ENCODE measurements at regions not wholly inside any gene's neighbourhood (a gene's known extent, or its start where the extent isn't known, plus 50 kb on each side); places are given as distances from the start of the nearest gene placed in this dataset.

GRCh38 chr2:220209751-220210150, 582.3 kb downstream of the SLC4A3 start:
- TF ChIP-seq, protein P1, sequence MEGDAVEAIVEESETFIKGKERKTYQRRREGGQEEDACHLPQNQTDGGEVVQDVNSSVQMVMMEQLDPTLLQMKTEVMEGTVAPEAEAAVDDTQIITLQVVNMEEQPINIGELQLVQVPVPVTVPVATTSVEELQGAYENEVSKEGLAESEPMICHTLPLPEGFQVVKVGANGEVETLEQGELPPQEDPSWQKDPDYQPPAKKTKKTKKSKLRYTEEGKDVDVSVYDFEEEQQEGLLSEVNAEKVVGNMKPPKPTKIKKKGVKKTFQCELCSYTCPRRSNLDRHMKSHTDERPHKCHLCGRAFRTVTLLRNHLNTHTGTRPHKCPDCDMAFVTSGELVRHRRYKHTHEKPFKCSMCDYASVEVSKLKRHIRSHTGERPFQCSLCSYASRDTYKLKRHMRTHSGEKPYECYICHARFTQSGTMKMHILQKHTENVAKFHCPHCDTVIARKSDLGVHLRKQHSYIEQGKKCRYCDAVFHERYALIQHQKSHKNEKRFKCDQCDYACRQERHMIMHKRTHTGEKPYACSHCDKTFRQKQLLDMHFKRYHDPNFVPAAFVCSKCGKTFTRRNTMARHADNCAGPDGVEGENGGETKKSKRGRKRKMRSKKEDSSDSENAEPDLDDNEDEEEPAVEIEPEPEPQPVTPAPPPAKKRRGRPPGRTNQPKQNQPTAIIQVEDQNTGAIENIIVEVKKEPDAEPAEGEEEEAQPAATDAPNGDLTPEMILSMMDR (IDR thresholded peaks at IDR 0.05) = no peak
- TF ChIP-seq POLR2A (IDR thresholded peaks at IDR 0.05) = no peak

Data from breast epithelium (tissue), 3 donors.